HCT116 (cell line): ENCODE measurements at regions not wholly inside any gene's neighbourhood (a gene's known extent, or its start where the extent isn't known, plus 50 kb on each side); places are given as distances from the start of the nearest gene placed in this dataset.

Experiments
- ATAC-seq: fragments of 200-7000 bp; cut with Tn5 transposase; 2 replicates; pipeline ENCODE4 v1.9.1; 2020; ENCODE audit warnings: mild to moderate bottlenecking, moderate library complexity
- BruUV-seq: library from RNA; stranded (reverse); fragments of 400-500 nt; replicated peaks from 2 replicates; lab custom pipeline; 2021; lab: Mats Ljungman, UMichigan
- CTCF ChIA-PET: fragments of 300-600 bp; sonication (Branson Sonifier 250); formaldehyde crosslinking; loops from one replicate; lab custom pipeline; 2021; ENCODE audit warnings: antibody characterized with exemption; lab: Charles Lee
- POLR2A ChIA-PET: fragments of 300-600, 350-600 bp; sonication (Branson Sonifier 250); formaldehyde crosslinking; loops from one replicate; lab custom pipeline; 2021; ENCODE audit warnings: antibody characterized with exemption; lab: Charles Lee
- RAD21 ChIA-PET, 2 experiments: fragments of 300-600 bp; sonication (Branson Sonifier 250); formaldehyde crosslinking; loops; one replicate each; lab custom pipeline; 2023; ENCODE audit warnings: low total read pairs in 2 of 2; ENCODE audit not compliant: uncharacterized antibody in 2 of 2, unreplicated experiment in 2 of 2, low non-redundant PET in 1 of 2; lab: Charles Lee
- DNase-seq: peaks from one replicate; pipeline ENCODE4 v3.0.0-alpha.2; 2010; ENCODE audit warnings: low read depth, low spot score
- H2AFZ ChIP-seq: fragments of 200-600 bp; shearing (Covaris generic), sonication (generic); 2 replicates; pipeline ENCODE4 v1.6.1; 2017; ENCODE audit warnings: low read depth, mixed run types, mixed read lengths, antibody characterized with exemption, low read length; ENCODE audit not compliant: poor library complexity, severe bottlenecking
- H3K27ac ChIP-seq: 2 replicates; pipeline ENCODE4 v1.5.1; 2012; ENCODE audit warnings: low read depth, low read length
- H3K27me3 ChIP-seq: fragments of 200-600 bp; sonication (generic); 2 replicates; pipeline ENCODE4 v1.6.1; 2016; ENCODE audit warnings: mixed run types, low read length, mixed read lengths; ENCODE audit not compliant: insufficient read depth
- H3K36me3 ChIP-seq, 2 experiments: fragments of 200-500 bp in 1 of 2; fragments of 200-600 bp in 1 of 2; sonication (Bioruptor generic) in 1 of 2; sonication (generic) in 1 of 2; 2 replicates each; pipeline versions ENCODE4 v1.5.1 to v1.6.1; 2014 to 2016; ENCODE audit warnings: low read length in 2 of 2, inconsistent platforms in 1 of 2, mixed read lengths in 1 of 2, mixed run types in 1 of 2; ENCODE audit not compliant: insufficient read depth in 2 of 2, control insufficient read depth in 1 of 2
- H3K4me1 ChIP-seq, 2 experiments: fragments of 200-600 bp in 1 of 2; sonication (generic) in 1 of 2; 2 replicates each; pipeline versions ENCODE4 v1.5.1 to v1.6.1; 2012 to 2017; ENCODE audit warnings: low read length in 2 of 2, inconsistent platforms in 1 of 2, mild to moderate bottlenecking in 1 of 2, mixed read lengths in 1 of 2, mixed run types in 1 of 2, moderate library complexity in 1 of 2; ENCODE audit not compliant: insufficient read depth in 2 of 2, control insufficient read depth in 1 of 2
- H3K4me2 ChIP-seq: fragments of 200-600 bp; sonication (generic); 2 replicates; pipeline ENCODE4 v1.6.1; 2017; ENCODE audit warnings: mixed run types, low read length, mixed read lengths
- H3K4me3 ChIP-seq, 2 experiments: fragments of 200-600 bp in 1 of 2; sonication (generic) in 1 of 2; replicated peaks in 1 of 2; 2 replicates each; pipeline ENCODE4 v1.5.1; 2011 to 2016; ENCODE audit warnings: low read length in 2 of 2, control low read depth in 1 of 2, low read depth in 1 of 2, mild to moderate bottlenecking in 1 of 2, mixed read lengths in 1 of 2, mixed run types in 1 of 2
- H3K79me2 ChIP-seq: fragments of 200-600 bp; sonication (generic); 2 replicates; pipeline ENCODE4 v1.6.1; 2017; ENCODE audit warnings: mild to moderate bottlenecking, mixed run types, low read length, moderate library complexity, mixed read lengths; ENCODE audit not compliant: insufficient read depth
- H3K9ac ChIP-seq: fragments of 200-600 bp; sonication (generic); 2 replicates; pipeline ENCODE4 v1.6.1; 2016; ENCODE audit warnings: low read length, mixed read lengths
- H3K9me2 ChIP-seq: fragments of 200-600 bp; sonication (generic), shearing (Covaris generic); 2 replicates; pipeline ENCODE4 v1.6.1; 2017; ENCODE audit warnings: mixed run types, mild to moderate bottlenecking, moderate library complexity; ENCODE audit not compliant: insufficient read depth
- H3K9me3 ChIP-seq, 2 experiments: fragments of 200-500 bp in 1 of 2; fragments of 200-600 bp in 1 of 2; sonication (Bioruptor generic) in 1 of 2; sonication (generic) in 1 of 2; 2 replicates each; pipeline ENCODE4 v1.6.1; 2014 to 2017; ENCODE audit warnings: low read length in 2 of 2, mixed read lengths in 2 of 2, inconsistent platforms in 1 of 2, low read depth in 1 of 2, mild to moderate bottlenecking in 1 of 2, mixed run types in 1 of 2, moderate library complexity in 1 of 2; ENCODE audit not compliant: control insufficient read depth in 1 of 2, insufficient read depth in 1 of 2
- H4K20me1 ChIP-seq: fragments of 200-600 bp; sonication (generic), shearing (Covaris generic); 2 replicates; pipeline ENCODE4 v1.6.1; 2017; ENCODE audit warnings: mixed run types, mild to moderate bottlenecking, moderate library complexity; ENCODE audit not compliant: insufficient read depth
- CEBPB ChIP-seq: IDR thresholded peaks from 2 replicates; pipeline ENCODE4 v1.6.1; 2012; ENCODE audit warnings: low read depth
- EGR1 ChIP-seq: IDR thresholded peaks from 2 replicates; pipeline ENCODE4 v1.6.1; 2012; ENCODE audit warnings: low read depth
- ELF1 ChIP-seq: IDR thresholded peaks from 2 replicates; pipeline ENCODE4 v1.6.1; 2012; ENCODE audit warnings: low read depth, borderline replicate concordance
- EZH2 ChIP-seq: fragments of 200-600 bp; sonication (generic); IDR thresholded peaks from 2 replicates; pipeline ENCODE4 v1.6.1; 2017; ENCODE audit warnings: antibody characterized with exemption, mixed run types
- EZH2phosphoT487 ChIP-seq: fragments of 200-600 bp; IDR thresholded peaks from 2 replicates; pipeline ENCODE4 v1.6.1; 2018; ENCODE audit warnings: antibody characterized with exemption, borderline replicate concordance
- FOSL1 ChIP-seq: IDR thresholded peaks from 2 replicates; pipeline ENCODE4 v1.6.1; 2012; ENCODE audit warnings: low read depth
- JUND ChIP-seq: IDR thresholded peaks from 2 replicates; pipeline ENCODE4 v1.6.1; 2012
- POLR2A ChIP-seq: IDR thresholded peaks from 2 replicates; pipeline ENCODE4 v1.7.0; 2011; ENCODE audit warnings: borderline replicate concordance; ENCODE audit not compliant: insufficient read depth, insufficient read length; ENCODE audit errors: extremely low read depth
- POLR2AphosphoS5 ChIP-seq: IDR thresholded peaks from 2 replicates; pipeline ENCODE4 v1.6.1; 2011; ENCODE audit warnings: mild to moderate bottlenecking, low read depth, low read length, moderate library complexity
- RAD21 ChIP-seq: IDR thresholded peaks from 2 replicates; pipeline ENCODE4 v1.6.1; 2012; ENCODE audit warnings: low read depth, mild to moderate bottlenecking
- REST ChIP-seq: IDR thresholded peaks from 2 replicates; pipeline ENCODE4 v1.6.1; 2012; ENCODE audit warnings: low read depth
- SP1 ChIP-seq: IDR thresholded peaks from 2 replicates; pipeline ENCODE4 v1.6.1; 2012; ENCODE audit warnings: low read depth
- TCF7L2 ChIP-seq: IDR thresholded peaks from 2 replicates; pipeline ENCODE4 v1.7.0; 2011; ENCODE audit warnings: borderline replicate concordance, inconsistent platforms; ENCODE audit not compliant: insufficient read depth, insufficient read length; ENCODE audit errors: extremely low read depth
- YY1 ChIP-seq: IDR thresholded peaks from 2 replicates; pipeline ENCODE4 v1.6.1; 2011; ENCODE audit warnings: low read length, low read depth, moderate library complexity, mild to moderate bottlenecking; ENCODE audit not compliant: insufficient replicate concordance; ENCODE audit errors: extremely low read depth
- ZBTB33 ChIP-seq: IDR thresholded peaks from 2 replicates; pipeline ENCODE4 v1.6.1; 2011; ENCODE audit warnings: mild to moderate bottlenecking, low read length, moderate library complexity; ENCODE audit not compliant: insufficient replicate concordance; ENCODE audit errors: extremely low read depth
- ZFX ChIP-seq: fragments of 450-650 bp; IDR thresholded peaks from 2 replicates; pipeline ENCODE4 v1.6.1; 2017
- ZNF274 ChIP-seq: fragments of 200-500 bp; sonication (Bioruptor generic); IDR thresholded peaks from 2 replicates; pipeline ENCODE4 v1.6.1; 2014; ENCODE audit warnings: mild to moderate bottlenecking, low read depth, low read length, inconsistent platforms
- intact Hi-C: fragments of 100-400 bp; cut with micrococcal nuclease; formaldehyde crosslinking; loops from 2 replicates; pipeline ENCODE4 v1.10.0; 2022
- TF ChIP-seq, protein P1 (sequence below), 3 experiments: fragments of 200-600 bp in 1 of 3; sonication (generic) in 1 of 3; IDR thresholded peaks in 2 of 3; conservative IDR thresholded peaks in 1 of 3; 2 replicates each; pipeline ENCODE4 v1.5.1; 2012 to 2017; ENCODE audit warnings: low read depth in 2 of 3, low read length in 2 of 3, antibody characterized with exemption in 1 of 3, borderline replicate concordance in 1 of 3, control low read depth in 1 of 3, mild to moderate bottlenecking in 1 of 3, mixed read lengths in 1 of 3, mixed run types in 1 of 3, moderate library complexity in 1 of 3; ENCODE audit not compliant: insufficient read depth in 1 of 3
- TF ChIP-seq, protein P2 (sequence below): IDR thresholded peaks from 2 replicates; pipeline ENCODE4 v1.6.1; 2012
- TF ChIP-seq, protein P3 (sequence below): IDR thresholded peaks from 2 replicates; pipeline ENCODE4 v1.6.1; 2012

DNA sequence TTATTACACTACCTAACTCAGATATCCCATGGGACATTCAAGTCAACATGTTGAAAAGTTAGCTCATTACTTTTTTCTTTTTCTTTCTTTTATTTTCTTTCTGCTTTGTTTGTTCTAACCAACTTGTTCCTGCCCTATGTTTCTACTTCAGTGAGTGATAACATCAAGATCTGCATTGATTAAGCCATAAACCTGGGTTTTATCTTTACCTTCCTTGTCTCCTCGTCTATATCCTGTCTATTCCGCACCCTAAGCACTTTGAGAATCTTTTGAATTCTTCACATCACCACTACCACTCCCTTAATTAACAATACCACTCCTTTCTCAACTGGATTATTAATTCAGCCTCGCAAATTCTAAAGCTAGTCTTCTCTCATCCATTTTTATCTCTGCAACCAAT, 81.9 kb upstream of the AVPR1A start:
- H3K9ac ChIP-seq, result no peak overlapping the region
- no peaks in the 10 kb centered on the region for H3K36me3 ChIP-seq
- CTCF ChIA-PET, result no interaction called here
- no peak overlapping the region for H3K27ac ChIP-seq
- no peaks in the 10 kb centered on the region for H3K9me3 ChIP-seq
- no peak overlapping the region for H2AFZ ChIP-seq
- H3K4me2 ChIP-seq, result no peak overlapping the region
- RAD21 ChIA-PET, result no interaction called here
- H3K79me2 ChIP-seq, result no peaks in the 10 kb centered on the region
- H4K20me1 ChIP-seq, result no peaks in the 10 kb centered on the region
- intact Hi-C loops, result no loop called here
- H3K27me3 ChIP-seq, result no peaks in the 10 kb centered on the region
- no peak overlapping the region for H3K4me3 ChIP-seq
- BruUV-seq, result no TSS peak
- ATAC-seq (no peak), DNase-seq (no peak)
- no peaks in the 10 kb centered on the region for H3K9me2 ChIP-seq
- H3K4me1 ChIP-seq, result no peaks in the 10 kb centered on the region
- POLR2A ChIA-PET, result no interaction called here
- no peak for TF ChIP-seq ELF1
- TF ChIP-seq, protein P1, sequence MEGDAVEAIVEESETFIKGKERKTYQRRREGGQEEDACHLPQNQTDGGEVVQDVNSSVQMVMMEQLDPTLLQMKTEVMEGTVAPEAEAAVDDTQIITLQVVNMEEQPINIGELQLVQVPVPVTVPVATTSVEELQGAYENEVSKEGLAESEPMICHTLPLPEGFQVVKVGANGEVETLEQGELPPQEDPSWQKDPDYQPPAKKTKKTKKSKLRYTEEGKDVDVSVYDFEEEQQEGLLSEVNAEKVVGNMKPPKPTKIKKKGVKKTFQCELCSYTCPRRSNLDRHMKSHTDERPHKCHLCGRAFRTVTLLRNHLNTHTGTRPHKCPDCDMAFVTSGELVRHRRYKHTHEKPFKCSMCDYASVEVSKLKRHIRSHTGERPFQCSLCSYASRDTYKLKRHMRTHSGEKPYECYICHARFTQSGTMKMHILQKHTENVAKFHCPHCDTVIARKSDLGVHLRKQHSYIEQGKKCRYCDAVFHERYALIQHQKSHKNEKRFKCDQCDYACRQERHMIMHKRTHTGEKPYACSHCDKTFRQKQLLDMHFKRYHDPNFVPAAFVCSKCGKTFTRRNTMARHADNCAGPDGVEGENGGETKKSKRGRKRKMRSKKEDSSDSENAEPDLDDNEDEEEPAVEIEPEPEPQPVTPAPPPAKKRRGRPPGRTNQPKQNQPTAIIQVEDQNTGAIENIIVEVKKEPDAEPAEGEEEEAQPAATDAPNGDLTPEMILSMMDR (IDR thresholded peaks at IDR 0.05 in 2 of 3, conservative IDR thresholded peaks at IDR 0.05 in 1 of 3; ENCODE audit: borderline replicate concordance in 1 of 3, insufficient read depth in 1 of 3, low read depth in 2 of 3, low read length in 2 of 3), result no peak
- TF ChIP-seq FOSL1, result no peak
- no peak for TF ChIP-seq ZNF274
- TF ChIP-seq REST, result no peak
- TF ChIP-seq EZH2, result no peak
- TF ChIP-seq EGR1, result no peak
- TF ChIP-seq POLR2AphosphoS5, result no peak
- TF ChIP-seq CEBPB, result no peak
- TF ChIP-seq, protein P2, sequence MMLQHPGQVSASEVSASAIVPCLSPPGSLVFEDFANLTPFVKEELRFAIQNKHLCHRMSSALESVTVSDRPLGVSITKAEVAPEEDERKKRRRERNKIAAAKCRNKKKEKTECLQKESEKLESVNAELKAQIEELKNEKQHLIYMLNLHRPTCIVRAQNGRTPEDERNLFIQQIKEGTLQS, result no peak
- no peak for TF ChIP-seq POLR2A
- TF ChIP-seq JUND, result no peak
- no peak for TF ChIP-seq YY1
- no peak for TF ChIP-seq ZFX
- no peak for TF ChIP-seq TCF7L2
- TF ChIP-seq SP1, result no peak
- TF ChIP-seq ZBTB33, result no peak
- no peak for TF ChIP-seq RAD21
- TF ChIP-seq, protein P3, sequence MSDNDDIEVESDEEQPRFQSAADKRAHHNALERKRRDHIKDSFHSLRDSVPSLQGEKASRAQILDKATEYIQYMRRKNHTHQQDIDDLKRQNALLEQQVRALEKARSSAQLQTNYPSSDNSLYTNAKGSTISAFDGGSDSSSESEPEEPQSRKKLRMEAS, result no peak
- no peak for TF ChIP-seq EZH2phosphoT487
